Thyroid gland (tissue), 4 donors: ENCODE measurements at regions not wholly inside any gene's neighbourhood (a gene's known extent, or its start where the extent isn't known, plus 50 kb on each side); places are given as distances from the start of the nearest gene placed in this dataset.

Experiments
- POLR2A ChIP-seq, 2 donors: fragments of 450-650 bp; IDR thresholded peaks; one replicate each; pipeline ENCODE4 v1.6.1; 2017; ENCODE audit warnings: antibody characterized with exemption in 2 of 2, mild to moderate bottlenecking in 2 of 2, moderate library complexity in 1 of 2
- TF ChIP-seq, protein P1 (sequence below), 6 experiments: fragments of 200-600 bp in 3 of 6; fragments of 450-650 bp in 3 of 6; sonication (generic) in 3 of 6; IDR thresholded peaks; one replicate each; pipeline ENCODE4 v1.5.1; 2016 to 2019; ENCODE audit warnings: antibody characterized with exemption in 6 of 6, mild to moderate bottlenecking in 2 of 6, inconsistent platforms in 1 of 6, moderate library complexity in 1 of 6

DNA sequence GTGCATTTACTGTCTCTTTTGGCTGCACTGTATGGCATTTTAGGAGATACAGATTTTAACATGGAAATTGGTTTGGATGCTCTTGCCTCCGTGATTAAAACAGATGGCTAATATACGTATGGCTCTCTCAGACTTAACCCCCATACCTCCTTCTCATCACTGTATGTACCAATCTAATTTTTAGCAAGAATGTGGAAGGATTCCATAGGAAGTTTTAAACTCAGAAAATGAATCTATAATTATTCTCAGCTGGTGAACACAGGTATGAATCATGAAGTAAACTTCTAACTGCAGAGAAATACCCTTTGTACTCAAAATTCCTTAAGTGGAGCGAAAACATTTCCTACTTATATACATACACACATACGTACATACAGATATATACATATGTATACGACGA, 210.5 kb upstream of the NEIL3 start:
- TF ChIP-seq POLR2A (IDR thresholded peaks at IDR 0.05), result no peak
- TF ChIP-seq, protein P1, sequence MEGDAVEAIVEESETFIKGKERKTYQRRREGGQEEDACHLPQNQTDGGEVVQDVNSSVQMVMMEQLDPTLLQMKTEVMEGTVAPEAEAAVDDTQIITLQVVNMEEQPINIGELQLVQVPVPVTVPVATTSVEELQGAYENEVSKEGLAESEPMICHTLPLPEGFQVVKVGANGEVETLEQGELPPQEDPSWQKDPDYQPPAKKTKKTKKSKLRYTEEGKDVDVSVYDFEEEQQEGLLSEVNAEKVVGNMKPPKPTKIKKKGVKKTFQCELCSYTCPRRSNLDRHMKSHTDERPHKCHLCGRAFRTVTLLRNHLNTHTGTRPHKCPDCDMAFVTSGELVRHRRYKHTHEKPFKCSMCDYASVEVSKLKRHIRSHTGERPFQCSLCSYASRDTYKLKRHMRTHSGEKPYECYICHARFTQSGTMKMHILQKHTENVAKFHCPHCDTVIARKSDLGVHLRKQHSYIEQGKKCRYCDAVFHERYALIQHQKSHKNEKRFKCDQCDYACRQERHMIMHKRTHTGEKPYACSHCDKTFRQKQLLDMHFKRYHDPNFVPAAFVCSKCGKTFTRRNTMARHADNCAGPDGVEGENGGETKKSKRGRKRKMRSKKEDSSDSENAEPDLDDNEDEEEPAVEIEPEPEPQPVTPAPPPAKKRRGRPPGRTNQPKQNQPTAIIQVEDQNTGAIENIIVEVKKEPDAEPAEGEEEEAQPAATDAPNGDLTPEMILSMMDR (IDR thresholded peaks at IDR 0.05), result no peak
